Mucosa of descending colon (tissue), 3 donors: ENCODE measurements at regions not wholly inside any gene's neighbourhood (a gene's known extent, or its start where the extent isn't known, plus 50 kb on each side); places are given as distances from the start of the nearest gene placed in this dataset.

Experiments used
- ATAC-seq: fragments of 200-7000 bp; cut with Tn5 transposase; one replicate; pipeline ENCODE4 v1.9.1; 2020; ENCODE audit warnings: mild to moderate bottlenecking, moderate library complexity
- DNase-seq, 3 donors: peaks; one replicate each; pipeline ENCODE4 v3.0.0-alpha.2; 2020
- H3K36me3 ChIP-seq: fragments of 200-600 bp; one replicate; pipeline ENCODE4 v1.8.0; 2021; ENCODE audit warnings: low read depth, mild to moderate bottlenecking
- H3K4me1 ChIP-seq: fragments of 200-600 bp; one replicate; pipeline ENCODE4 v1.8.0; 2021; ENCODE audit warnings: low read depth, mild to moderate bottlenecking
- H3K4me3 ChIP-seq: fragments of 200-600 bp; one replicate; pipeline ENCODE4 v1.8.0; 2021; ENCODE audit warnings: mild to moderate bottlenecking
- H3K9me3 ChIP-seq: fragments of 200-600 bp; one replicate; pipeline ENCODE4 v1.8.0; 2021; ENCODE audit warnings: mild to moderate bottlenecking
- CTCF ChIP-seq: fragments of 200-600 bp; IDR thresholded peaks from one replicate; pipeline ENCODE4 v1.8.0; 2022; ENCODE audit warnings: antibody characterized with exemption, mild to moderate bottlenecking
- intact Hi-C, 2 donors: fragments of 100-400 bp; cut with DNase I in 1 of 2; cut with micrococcal nuclease in 1 of 2; formaldehyde crosslinking; loops; one replicate each; pipeline versions ENCODE4 v1.11.0 to v1.11.1; 2022; cut with DNase I, micrococcal nuclease
- donor health status: DM: no; HTN: no; CAD: no; lungs with moderate emphysema.
- donor health status: DM: no; HTN: no; CAD: no.
- donor health status: DM: no; HTN: yes; CAD: no.

- intact Hi-C loops = no loop called here
- Histone ChIP-seq H3K9me3 (no peaks in the 10 kb centered on the region), H3K36me3 (no peaks in the 10 kb centered on the region), H3K4me1 (no peaks in the 10 kb centered on the region), H3K4me3 (no peak overlapping the region)
- ATAC-seq = no peak
- TF ChIP-seq CTCF = no peak
- DNase-seq = no peak
Observed at GRCh38 chr11:26011474-26011873, 320.5 kb upstream of the ANO3 start.

GRCh38 chr11:26014456-26015115, 317.3 kb upstream of the ANO3 start:
- no peak for DNase-seq
- ATAC-seq = no peak
- Histone ChIP-seq H3K9me3 (no peaks in the 10 kb centered on the region), H3K4me3 (no peak overlapping the region), H3K4me1 (no peaks in the 10 kb centered on the region), H3K36me3 (no peaks in the 10 kb centered on the region)
- no peak for TF ChIP-seq CTCF
- intact Hi-C loops = no loop called here

GRCh38 chr11:26017322-26017860, 314.5 kb upstream of the ANO3 start:
- Histone ChIP-seq H3K4me1 (no peaks in the 10 kb centered on the region), H3K36me3 (no peaks in the 10 kb centered on the region), H3K4me3 (no peak overlapping the region), H3K9me3 (no peaks in the 10 kb centered on the region)
- intact Hi-C loops = no loop called here
- no peak for DNase-seq
- ATAC-seq = peak; percentile 48
- TF ChIP-seq CTCF = no peak

- ATAC-seq = no peak
- intact Hi-C loops = no loop called here
Observed at GRCh38 chr11:26017903-26018302, 314.0 kb upstream of the ANO3 start.

GRCh38 chr11:26018336-26018735, 313.6 kb upstream of the ANO3 start:
- Histone ChIP-seq H3K9me3 (no peaks in the 10 kb centered on the region), H3K4me3 (no peak overlapping the region), H3K4me1 (no peaks in the 10 kb centered on the region), H3K36me3 (no peaks in the 10 kb centered on the region)
- ATAC-seq = no peak
- intact Hi-C loops = no loop called here
- TF ChIP-seq CTCF = no peak
- DNase-seq = no peak

More at GRCh38 chr11:26017903-26018302, 314.0 kb upstream of the ANO3 start:
- no peak for TF ChIP-seq CTCF
- H3K36me3 ChIP-seq = no peaks in the 10 kb centered on the region
- no peak for DNase-seq
- H3K4me3 ChIP-seq = no peak overlapping the region
- H3K4me1 ChIP-seq = no peaks in the 10 kb centered on the region
- H3K9me3 ChIP-seq = no peaks in the 10 kb centered on the region
